ENCODE measurements at regions not wholly inside any gene's neighbourhood (a gene's known extent, or its start where the extent isn't known, plus 50 kb on each side); places are given as distances from the start of the nearest gene placed in this dataset.

- SMC1A ChIA-PET (ENCODE audit: uncharacterized antibody, unreplicated experiment), result no interaction called here
- in situ Hi-C loops (cut with MboI), result no loop called here
- no peak overlapping the region for H2AFZ ChIP-seq (ENCODE audit: control insufficient read depth, low read depth, low read length)
- RAD21 ChIA-PET (ENCODE audit: unreplicated experiment), result interaction anchor here (0.6 kb wide), 1 partner anchor 281 kb away, joined by 3 read pairs; no protein-coding TSS in a partner anchor
- no peaks in the 10 kb centered on the region; the same call in 2 of the 3 replicates for H3K9me3 ChIP-seq (replicated peaks; ENCODE audit: control insufficient read depth, insufficient read depth, low read length)
- FAIRE-seq (no peak), DNase-seq (ENCODE audit: low read depth, low spot score) (no peak), ATAC-seq (no peak)
- CTCF ChIA-PET, result interaction anchor here (1.0 to 1.4 kb wide), 2 partner anchors 43 to 149 kb away, joined by 3 to 5 read pairs; no protein-coding TSS in a partner anchor
- no peaks in the 10 kb centered on the region for H4K20me1 ChIP-seq (ENCODE audit: control insufficient read depth, insufficient read depth)
- no peak for TF ChIP-seq CBX3 (IDR thresholded peaks at IDR 0.05; ENCODE audit: borderline replicate concordance, low read depth)
- no peak for TF ChIP-seq SUZ12 (IDR thresholded peaks at IDR 0.05; ENCODE audit: unreplicated experiment)
- no peak overlapping the region for H3K9ac ChIP-seq (ENCODE audit: control insufficient read depth, insufficient read depth, low read length)
- 77% methylated on average over 6 of the region's 6 CpGs for WGBS (ENCODE audit: insufficient coverage, insufficient replicate concordance, low lambda C conversion rate, missing lambda C conversion rate)
- intact Hi-C loops (cut with micrococcal nuclease; ENCODE audit: unreplicated experiment), result no loop called here
- no TSS peak for BruUV-seq (replicated peaks)
- POLR2A ChIA-PET, result interaction anchor here (0.5 kb wide), 1 partner anchor 84 kb away, joined by 4 read pairs; no protein-coding TSS in a partner anchor
- H3K27ac ChIP-seq (ENCODE audit: control insufficient read depth, insufficient read depth), result no peak overlapping the region
- no peaks in the 10 kb centered on the region; a peak in 1 of 4 replicates for H3K27me3 ChIP-seq (replicated peaks in 1 of 2; ENCODE audit: control insufficient read depth in 2 of 2, insufficient read depth in 2 of 2, low read length in 1 of 2)
- H3K4me1 ChIP-seq (ENCODE audit: control insufficient read depth, insufficient read depth, low read length), result no peaks in the 10 kb centered on the region
- H3K4me2 ChIP-seq (ENCODE audit: control insufficient read depth, insufficient read depth), result no peak overlapping the region
- H3K4me3 ChIP-seq, result no peak overlapping the region
- H3K79me2 ChIP-seq (ENCODE audit: control insufficient read depth, insufficient read depth, low read length), result no peaks in the 10 kb centered on the region
- no peaks in the 10 kb centered on the region for H3K36me3 ChIP-seq (ENCODE audit: control insufficient read depth in 2 of 2, insufficient read depth in 2 of 2, low read length in 1 of 2)
Observed at GRCh38 chr6:16921399-16922110, 160.3 kb upstream of the ATXN1 start.

DNA sequence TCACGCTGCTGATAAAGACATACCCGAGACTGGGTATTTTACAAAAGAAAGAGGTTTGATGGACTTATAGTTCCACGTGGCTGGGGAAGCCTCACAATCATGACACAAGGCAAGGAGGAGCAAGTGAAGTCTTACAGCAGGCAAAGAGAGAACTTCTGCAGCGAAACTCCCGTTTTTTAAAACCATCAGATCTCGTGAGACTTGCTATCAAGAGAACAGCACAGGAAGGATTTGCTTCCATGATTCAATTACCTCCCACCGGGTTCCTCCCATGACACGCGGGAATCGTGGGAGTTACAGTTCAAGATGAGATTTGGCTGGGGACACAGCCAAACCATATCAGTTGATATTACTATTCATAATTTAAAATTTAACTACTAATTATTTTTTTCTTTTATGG lies 157.3 kb upstream of the ATXN1 start:
- H2AFZ ChIP-seq (ENCODE audit: control insufficient read depth, low read depth, low read length), result no peak overlapping the region
- no peak for ATAC-seq
- no TSS peak for BruUV-seq (replicated peaks)
- in situ Hi-C loops (cut with MboI), result no loop called here
- FAIRE-seq, result no peak
- ChIA-PET CTCF (interaction anchor here (1.1 kb wide), 1 partner anchor 47 kb away, joined by 4 read pairs; no protein-coding TSS in a partner anchor), POLR2A (no interaction called here), SMC1A (ENCODE audit: uncharacterized antibody, unreplicated experiment) (interaction anchor here (1.3 to 1.9 kb wide), 2 partner anchors 25 to 47 kb away, joined by 3 to 4 read pairs; no protein-coding TSS in a partner anchor), RAD21 (ENCODE audit: unreplicated experiment) (no interaction called here)
- H3K27me3 ChIP-seq (replicated peaks in 1 of 2; ENCODE audit: control insufficient read depth in 2 of 2, insufficient read depth in 2 of 2, low read length in 1 of 2), result no peaks in the 10 kb centered on the region; a peak in 1 of 4 replicates
- H3K4me2 ChIP-seq (ENCODE audit: control insufficient read depth, insufficient read depth), result no peak overlapping the region
- no peak overlapping the region for H3K27ac ChIP-seq (ENCODE audit: control insufficient read depth, insufficient read depth)
- no peak overlapping the region for H3K4me3 ChIP-seq
- no peaks in the 10 kb centered on the region; the same call in 2 of the 3 replicates for H3K9me3 ChIP-seq (replicated peaks; ENCODE audit: control insufficient read depth, insufficient read depth, low read length)
- 47% methylated on average over 10 of the region's 10 CpGs for WGBS (ENCODE audit: insufficient coverage, insufficient replicate concordance, low lambda C conversion rate, missing lambda C conversion rate)
- no peaks in the 10 kb centered on the region for H3K79me2 ChIP-seq (ENCODE audit: control insufficient read depth, insufficient read depth, low read length)
- H3K4me1 ChIP-seq (ENCODE audit: control insufficient read depth, insufficient read depth, low read length), result no peaks in the 10 kb centered on the region
- H3K9ac ChIP-seq (ENCODE audit: control insufficient read depth, insufficient read depth, low read length), result no peak overlapping the region
- DNase-seq (ENCODE audit: low read depth, low spot score), result no peak
- intact Hi-C loops (cut with micrococcal nuclease; ENCODE audit: unreplicated experiment), result no loop called here
- H4K20me1 ChIP-seq (ENCODE audit: control insufficient read depth, insufficient read depth), result no peaks in the 10 kb centered on the region
- H3K36me3 ChIP-seq (ENCODE audit: control insufficient read depth in 2 of 2, insufficient read depth in 2 of 2, low read length in 1 of 2), result no peaks in the 10 kb centered on the region
- TF ChIP-seq SMC3 (IDR thresholded peaks at IDR 0.05; ENCODE audit: borderline replicate concordance, low read length) (no peak), SP1 (IDR thresholded peaks at IDR 0.05; ENCODE audit: low read depth, low read length) (no peak), HDAC2 (IDR thresholded peaks at IDR 0.05) (no peak), SRF (IDR thresholded peaks at IDR 0.05; ENCODE audit: low read depth in 2 of 2, low read length in 2 of 2) (no peak), ZBED1 (IDR thresholded peaks at IDR 0.05; ENCODE audit: borderline replicate concordance) (no peak), USF2 (IDR thresholded peaks at IDR 0.05; ENCODE audit: borderline replicate concordance, low read depth, low read length) (no peak), E4F1 (IDR thresholded peaks at IDR 0.05; ENCODE audit: borderline replicate concordance, partially characterized antibody) (no peak), SUPT20H (IDR thresholded peaks at IDR 0.05; ENCODE audit: borderline replicate concordance, control insufficient read depth, low read depth, low read length) (no peak)
- TF ChIP-seq, protein P1, sequence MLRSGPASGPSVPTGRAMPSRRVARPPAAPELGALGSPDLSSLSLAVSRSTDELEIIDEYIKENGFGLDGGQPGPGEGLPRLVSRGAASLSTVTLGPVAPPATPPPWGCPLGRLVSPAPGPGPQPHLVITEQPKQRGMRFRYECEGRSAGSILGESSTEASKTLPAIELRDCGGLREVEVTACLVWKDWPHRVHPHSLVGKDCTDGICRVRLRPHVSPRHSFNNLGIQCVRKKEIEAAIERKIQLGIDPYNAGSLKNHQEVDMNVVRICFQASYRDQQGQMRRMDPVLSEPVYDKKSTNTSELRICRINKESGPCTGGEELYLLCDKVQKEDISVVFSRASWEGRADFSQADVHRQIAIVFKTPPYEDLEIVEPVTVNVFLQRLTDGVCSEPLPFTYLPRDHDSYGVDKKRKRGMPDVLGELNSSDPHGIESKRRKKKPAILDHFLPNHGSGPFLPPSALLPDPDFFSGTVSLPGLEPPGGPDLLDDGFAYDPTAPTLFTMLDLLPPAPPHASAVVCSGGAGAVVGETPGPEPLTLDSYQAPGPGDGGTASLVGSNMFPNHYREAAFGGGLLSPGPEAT (IDR thresholded peaks at IDR 0.05; ENCODE audit: low read depth), result no peak
